Transverse colon (tissue), 3 donors: ENCODE measurements at regions not wholly inside any gene's neighbourhood (a gene's known extent, or its start where the extent isn't known, plus 50 kb on each side); places are given as distances from the start of the nearest gene placed in this dataset.

Experiments used
- EP300 ChIP-seq: sonication (generic); formaldehyde crosslinking; IDR thresholded peaks from one replicate; pipeline ENCODE4 v1.6.1; 2017; ENCODE audit warnings: antibody characterized with exemption, low read depth
- POLR2A ChIP-seq: fragments of 450-650 bp; IDR thresholded peaks from one replicate; pipeline ENCODE4 v1.6.1; 2016; ENCODE audit warnings: antibody characterized with exemption, mild to moderate bottlenecking, moderate library complexity
- TF ChIP-seq, protein P1 (sequence below), 5 experiments: fragments of 200-600 bp in 3 of 5; fragments of 450-650 bp in 2 of 5; sonication (generic) in 3 of 5; IDR thresholded peaks; 1 replicate in 2 of 5; 2 replicates in 3 of 5; pipeline ENCODE4 v1.5.1; 2016 to 2017; ENCODE audit warnings: antibody characterized with exemption in 5 of 5, inconsistent platforms in 3 of 5, mild to moderate bottlenecking in 2 of 5, moderate library complexity in 1 of 5

DNA sequence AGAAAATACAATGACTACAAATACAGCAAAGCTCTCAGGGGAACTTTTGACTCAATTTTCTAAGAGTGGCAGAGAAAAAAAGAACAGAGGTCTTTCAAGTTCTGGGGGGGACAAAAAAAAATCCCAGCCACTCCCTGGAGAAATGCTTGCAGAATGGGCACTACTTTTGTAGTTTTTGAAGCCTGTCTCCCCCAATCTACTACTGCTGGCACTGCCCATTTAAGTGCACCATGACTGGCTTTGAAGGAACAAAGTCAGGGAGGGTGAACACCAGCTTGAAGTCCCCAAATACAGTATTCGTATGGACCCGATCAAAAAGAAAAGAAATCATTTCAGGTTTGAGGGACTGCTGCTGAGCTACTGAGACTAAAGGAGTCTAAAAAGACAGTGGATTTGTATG is 1824.4 kb downstream of the ARAP2 start:
- TF ChIP-seq POLR2A, result no peak
- TF ChIP-seq, protein P1, sequence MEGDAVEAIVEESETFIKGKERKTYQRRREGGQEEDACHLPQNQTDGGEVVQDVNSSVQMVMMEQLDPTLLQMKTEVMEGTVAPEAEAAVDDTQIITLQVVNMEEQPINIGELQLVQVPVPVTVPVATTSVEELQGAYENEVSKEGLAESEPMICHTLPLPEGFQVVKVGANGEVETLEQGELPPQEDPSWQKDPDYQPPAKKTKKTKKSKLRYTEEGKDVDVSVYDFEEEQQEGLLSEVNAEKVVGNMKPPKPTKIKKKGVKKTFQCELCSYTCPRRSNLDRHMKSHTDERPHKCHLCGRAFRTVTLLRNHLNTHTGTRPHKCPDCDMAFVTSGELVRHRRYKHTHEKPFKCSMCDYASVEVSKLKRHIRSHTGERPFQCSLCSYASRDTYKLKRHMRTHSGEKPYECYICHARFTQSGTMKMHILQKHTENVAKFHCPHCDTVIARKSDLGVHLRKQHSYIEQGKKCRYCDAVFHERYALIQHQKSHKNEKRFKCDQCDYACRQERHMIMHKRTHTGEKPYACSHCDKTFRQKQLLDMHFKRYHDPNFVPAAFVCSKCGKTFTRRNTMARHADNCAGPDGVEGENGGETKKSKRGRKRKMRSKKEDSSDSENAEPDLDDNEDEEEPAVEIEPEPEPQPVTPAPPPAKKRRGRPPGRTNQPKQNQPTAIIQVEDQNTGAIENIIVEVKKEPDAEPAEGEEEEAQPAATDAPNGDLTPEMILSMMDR (IDR thresholded peaks at IDR 0.05), result no peak
- no peak for TF ChIP-seq EP300
